Calu3 (cell line): ENCODE measurements at regions not wholly inside any gene's neighbourhood (a gene's known extent, or its start where the extent isn't known, plus 50 kb on each side); places are given as distances from the start of the nearest gene placed in this dataset.

Experiments used
- BruUV-seq: library from RNA; stranded (reverse); fragments of 400-500 nt; replicated peaks from 2 replicates; lab custom pipeline; 2021; lab: Mats Ljungman, UMichigan
- CTCF ChIA-PET: fragments of 300-600 bp; sonication (Branson Sonifier 250); formaldehyde crosslinking; loops from one replicate; lab custom pipeline; 2022; ENCODE audit warnings: antibody characterized with exemption; lab: Charles Lee
- DNase-seq: peaks from one replicate; pipeline ENCODE4 v3.0.0; 2022
- H3K27ac Mint-ChIP-seq: one replicate; pipeline ENCODE4 v1.8.0; 2022; ENCODE audit warnings: mixed read lengths; ENCODE audit not compliant: unreplicated experiment
- H3K27me3 Mint-ChIP-seq: one replicate; pipeline ENCODE4 v1.8.0; 2022; ENCODE audit warnings: mixed read lengths; ENCODE audit not compliant: unreplicated experiment
- H3K36me3 Mint-ChIP-seq: one replicate; pipeline ENCODE4 v1.8.0; 2022; ENCODE audit warnings: mild to moderate bottlenecking, moderate library complexity, mixed read lengths; ENCODE audit not compliant: insufficient read depth, unreplicated experiment
- H3K4me1 Mint-ChIP-seq: one replicate; pipeline ENCODE4 v1.8.0; 2022; ENCODE audit warnings: mild to moderate bottlenecking, low read depth, mixed read lengths; ENCODE audit not compliant: unreplicated experiment
- H3K4me3 Mint-ChIP-seq: one replicate; pipeline ENCODE4 v1.8.0; 2022; ENCODE audit warnings: mild to moderate bottlenecking, low read depth, moderate library complexity, mixed read lengths; ENCODE audit not compliant: unreplicated experiment
- H3K9me3 Mint-ChIP-seq: one replicate; pipeline ENCODE4 v1.8.0; 2022; ENCODE audit warnings: low read depth, mixed read lengths; ENCODE audit not compliant: unreplicated experiment
- CTCF ChIP-seq: fragments of 200-600 bp; IDR thresholded peaks from one replicate; pipeline ENCODE4 v1.8.0; 2022; ENCODE audit warnings: antibody characterized with exemption; ENCODE audit not compliant: unreplicated experiment
- intact Hi-C: fragments of 100-400 bp; cut with micrococcal nuclease; formaldehyde crosslinking; loops from one replicate; pipeline ENCODE4 v1.10.0; 2022; ENCODE audit not compliant: unreplicated experiment

- Mint-ChIP-seq H3K4me3 (no peak overlapping the region), H3K27me3 (no peaks in the 10 kb centered on the region), H3K9me3 (no peaks in the 10 kb centered on the region), H3K27ac (no peak overlapping the region), H3K36me3 (no peaks in the 10 kb centered on the region), H3K4me1 (peaks cover 12% of the 10 kb centered on the region)
- BruUV-seq: no TSS peak
- no peak for DNase-seq
- CTCF ChIA-PET: no interaction called here
- no peak for TF ChIP-seq CTCF
- intact Hi-C loops: no loop called here
Observed at GRCh38 chr15:38876621-38877020, 312.0 kb upstream of the RASGRP1 start.

GRCh38 chr15:38877471-38877870 lies 312.9 kb upstream of the RASGRP1 start:
- H3K4me3 Mint-ChIP-seq: no peak overlapping the region
- H3K27me3 Mint-ChIP-seq: no peaks in the 10 kb centered on the region
- no peaks in the 10 kb centered on the region for H3K9me3 Mint-ChIP-seq
- H3K4me1 Mint-ChIP-seq: peaks cover 12% of the 10 kb centered on the region
- BruUV-seq: no TSS peak
- no peak overlapping the region for H3K27ac Mint-ChIP-seq
- CTCF ChIA-PET: no interaction called here
- intact Hi-C loops: no loop called here
- no peak for TF ChIP-seq CTCF
- H3K36me3 Mint-ChIP-seq: no peaks in the 10 kb centered on the region
- DNase-seq: no peak

- H3K4me3 Mint-ChIP-seq: no peak overlapping the region
- no TSS peak for BruUV-seq
Observed at GRCh38 chr15:38878026-38878425, 313.4 kb upstream of the RASGRP1 start.

GRCh38 chr15:38878926-38879325 lies 314.3 kb upstream of the RASGRP1 start:
- Mint-ChIP-seq H3K27ac (no peak overlapping the region), H3K9me3 (no peaks in the 10 kb centered on the region), H3K36me3 (no peaks in the 10 kb centered on the region), H3K27me3 (no peaks in the 10 kb centered on the region), H3K4me3 (no peak overlapping the region), H3K4me1 (peaks cover 5% of the 10 kb centered on the region)
- no peak for TF ChIP-seq CTCF
- CTCF ChIA-PET: no interaction called here
- DNase-seq: no peak
- BruUV-seq: no TSS peak
- intact Hi-C loops: no loop called here

More at GRCh38 chr15:38878026-38878425, 313.4 kb upstream of the RASGRP1 start:
- H3K36me3 Mint-ChIP-seq: no peaks in the 10 kb centered on the region
- H3K27me3 Mint-ChIP-seq: no peaks in the 10 kb centered on the region
- intact Hi-C loops: no loop called here
- no peak for TF ChIP-seq CTCF
- peaks cover 11% of the 10 kb centered on the region for H3K4me1 Mint-ChIP-seq
- no peaks in the 10 kb centered on the region for H3K9me3 Mint-ChIP-seq
- DNase-seq: no peak
- CTCF ChIA-PET: no interaction called here
- no peak overlapping the region for H3K27ac Mint-ChIP-seq
